ENCODE measurements at regions not wholly inside any gene's neighbourhood (a gene's known extent, or its start where the extent isn't known, plus 50 kb on each side); places are given as distances from the start of the nearest gene placed in this dataset.

GRCh38 chr6:91310178-91310577 lies 723.3 kb upstream of the MAP3K7 start:
- Histone ChIP-seq H3K4me3 (no peak overlapping the region), H3K27ac (no peak overlapping the region)
- no peak for TF ChIP-seq CTCF (IDR thresholded peaks at IDR 0.05)
- no peak for DNase-seq (ENCODE audit: low spot score)

GRCh38 chr6:91305755-91306154 lies 718.9 kb upstream of the MAP3K7 start:
- DNase-seq (ENCODE audit: low spot score): no peak
- TF ChIP-seq CTCF (IDR thresholded peaks at IDR 0.05): no peak
- no peak overlapping the region for H3K27ac ChIP-seq
- no peak overlapping the region for H3K4me3 ChIP-seq

GRCh38 chr6:91304521-91304920 lies 717.6 kb upstream of the MAP3K7 start:
- no peak overlapping the region for H3K27ac ChIP-seq
- TF ChIP-seq CTCF (IDR thresholded peaks at IDR 0.05): no peak
- no peak overlapping the region for H3K4me3 ChIP-seq
- DNase-seq (ENCODE audit: low spot score): no peak

- DNase-seq (ENCODE audit: low spot score): no peak
- no peak overlapping the region for H3K27ac ChIP-seq
- no peak overlapping the region for H3K4me3 ChIP-seq
- no peak for TF ChIP-seq CTCF (IDR thresholded peaks at IDR 0.05)
Observed at GRCh38 chr6:91303326-91303725, 716.5 kb upstream of the MAP3K7 start.

GRCh38 chr6:91299544-91300491 lies 712.9 kb upstream of the MAP3K7 start:
- no peak for TF ChIP-seq CTCF (IDR thresholded peaks at IDR 0.05)
- no peak overlapping the region for H3K4me3 ChIP-seq
- DNase-seq (ENCODE audit: low spot score): no peak
- no peak overlapping the region for H3K27ac ChIP-seq

GRCh38 chr6:91298543-91299145 lies 711.8 kb upstream of the MAP3K7 start:
- no peak overlapping the region for H3K27ac ChIP-seq
- DNase-seq (ENCODE audit: low spot score): no peak

More at GRCh38 chr6:91298543-91299145, 711.8 kb upstream of the MAP3K7 start:
- H3K4me3 ChIP-seq: no peak overlapping the region
- no peak for TF ChIP-seq CTCF (IDR thresholded peaks at IDR 0.05)
